ENCODE measurements at regions not wholly inside any gene's neighbourhood (a gene's known extent, or its start where the extent isn't known, plus 50 kb on each side); places are given as distances from the start of the nearest gene placed in this dataset.

DNA sequence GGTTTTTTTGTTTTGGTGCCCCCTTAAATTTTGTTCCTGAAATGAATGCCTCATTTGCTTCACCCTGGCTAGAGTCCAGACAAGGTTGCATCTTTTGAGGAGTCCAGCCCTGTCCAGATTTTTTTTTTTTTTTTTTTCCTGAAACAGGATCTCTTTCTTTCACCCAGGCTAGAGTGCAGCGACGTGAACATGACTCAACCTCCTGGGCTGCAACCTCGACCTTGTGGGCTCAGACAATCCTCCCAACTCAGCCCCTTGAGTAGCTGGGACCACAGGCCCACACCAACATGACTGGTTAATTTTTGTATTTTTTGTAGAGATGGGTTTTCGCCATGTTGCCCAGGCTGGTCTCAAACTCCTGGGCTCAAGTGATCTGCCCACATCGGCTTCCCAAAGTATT is 469.0 kb upstream of the BRINP1 start:
- no peak overlapping the region for H3K27ac ChIP-seq (ENCODE audit: insufficient read depth, low read depth, low read length, poor library complexity, severe bottlenecking)
- peaks cover 12% of the 10 kb centered on the region for H3K4me1 ChIP-seq (ENCODE audit: control insufficient read depth, insufficient read depth, low read length)
- H3K9me3 ChIP-seq (ENCODE audit: control insufficient read depth, low read length) = no peaks in the 10 kb centered on the region
- H3K4me3 ChIP-seq (ENCODE audit: insufficient read depth, low read depth, low read length) = no peak overlapping the region
- H3K36me3 ChIP-seq (ENCODE audit: control insufficient read depth, insufficient read depth, low read length) = no peaks in the 10 kb centered on the region
- no peaks in the 10 kb centered on the region for H3K27me3 ChIP-seq (ENCODE audit: control insufficient read depth, insufficient read depth, low read length, poor library complexity, severe bottlenecking)
- 81 to 90% methylated on average over 5 of the region's 5 CpGs for WGBS, 2 experiments

DNA sequence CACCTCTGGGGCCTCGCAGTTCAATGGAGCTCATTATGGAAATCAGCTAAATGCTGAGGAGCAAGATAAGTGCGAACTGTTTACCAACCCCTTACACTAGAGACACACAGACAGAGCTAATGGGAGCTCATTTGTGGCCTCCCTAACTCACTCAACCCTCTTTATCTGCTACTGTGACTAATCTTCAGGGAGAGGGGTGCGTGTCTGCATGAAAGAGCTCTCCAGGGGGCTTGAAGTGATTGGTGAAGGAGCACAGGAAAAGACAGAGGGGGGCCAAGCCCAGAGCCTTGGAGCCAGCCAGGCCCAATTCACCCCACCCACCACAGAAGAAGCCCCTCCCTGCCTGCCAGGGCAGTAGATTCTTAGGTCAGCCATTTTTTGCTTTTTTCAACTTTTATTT is 466.8 kb upstream of the BRINP1 start:
- peaks cover 12% of the 10 kb centered on the region for H3K4me1 ChIP-seq (ENCODE audit: control insufficient read depth, insufficient read depth, low read length)
- peak overlapping the region; percentile 29 for H3K27ac ChIP-seq (ENCODE audit: insufficient read depth, low read depth, low read length, poor library complexity, severe bottlenecking)
- H3K36me3 ChIP-seq (ENCODE audit: control insufficient read depth, insufficient read depth, low read length) = no peaks in the 10 kb centered on the region
- WGBS, 2 experiments = 57 to 66% methylated on average over 3 of the region's 3 CpGs
- H3K9me3 ChIP-seq (ENCODE audit: control insufficient read depth, low read length) = no peaks in the 10 kb centered on the region
- no peak overlapping the region for H3K4me3 ChIP-seq (ENCODE audit: insufficient read depth, low read depth, low read length)
- H3K27me3 ChIP-seq (ENCODE audit: control insufficient read depth, insufficient read depth, low read length, poor library complexity, severe bottlenecking) = no peaks in the 10 kb centered on the region

DNA sequence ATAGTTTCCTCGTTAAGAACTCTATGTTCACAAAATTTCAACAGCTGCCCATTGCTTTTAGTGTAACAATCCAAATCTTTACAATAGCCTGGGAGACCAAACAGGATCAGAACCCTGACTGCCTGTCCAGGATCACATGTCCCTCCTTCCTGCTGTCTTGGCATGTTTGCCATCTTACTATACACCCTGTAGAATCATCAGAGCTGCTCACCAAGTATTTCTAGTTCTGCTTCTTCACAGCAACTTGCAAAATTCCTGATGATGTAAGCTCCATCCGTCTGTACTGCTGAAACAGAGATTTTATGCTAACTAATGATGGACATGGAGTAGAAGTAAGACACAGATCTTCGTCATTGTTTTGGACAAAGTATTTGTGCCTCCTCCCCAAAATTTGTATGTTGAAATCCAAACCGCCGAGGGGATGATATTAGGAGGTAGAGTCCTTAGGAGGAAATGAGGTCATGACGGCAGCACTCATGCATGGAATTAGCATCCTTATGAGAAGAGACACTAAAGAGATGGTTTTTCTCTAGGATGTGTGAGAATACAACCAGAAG is 464.9 kb upstream of the BRINP1 start:
- H3K9me3 ChIP-seq (ENCODE audit: control insufficient read depth, low read length) = no peaks in the 10 kb centered on the region
- WGBS, 2 experiments = 94 to 95% methylated on average over 6 of the region's 6 CpGs
- peaks cover 5% of the 10 kb centered on the region for H3K4me1 ChIP-seq (ENCODE audit: control insufficient read depth, insufficient read depth, low read length)
- H3K36me3 ChIP-seq (ENCODE audit: control insufficient read depth, insufficient read depth, low read length) = no peaks in the 10 kb centered on the region
- no peak overlapping the region for H3K27ac ChIP-seq (ENCODE audit: insufficient read depth, low read depth, low read length, poor library complexity, severe bottlenecking)
- H3K27me3 ChIP-seq (ENCODE audit: control insufficient read depth, insufficient read depth, low read length, poor library complexity, severe bottlenecking) = no peaks in the 10 kb centered on the region
- H3K4me3 ChIP-seq (ENCODE audit: insufficient read depth, low read depth, low read length) = no peak overlapping the region

DNA sequence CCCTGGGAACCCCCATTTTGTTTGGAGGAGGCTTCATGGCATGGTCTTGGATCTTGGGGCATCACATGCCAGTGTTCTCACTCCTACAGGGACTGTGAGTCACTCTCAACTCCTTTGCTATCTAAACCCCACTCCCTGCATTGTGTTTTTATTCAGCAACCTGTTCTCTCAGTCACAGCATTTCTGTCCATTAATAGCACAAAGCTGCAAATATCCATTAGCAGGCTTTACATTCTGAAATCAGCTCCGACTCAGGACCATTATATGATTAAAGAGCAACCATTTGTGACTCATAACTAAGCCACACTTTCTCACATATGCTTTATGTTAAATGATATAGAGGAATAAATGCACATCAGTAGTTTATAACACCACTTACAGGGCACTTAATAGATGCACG is 462.1 kb upstream of the BRINP1 start:
- WGBS, 2 experiments = 95 to 97% methylated on average over 2 of the region's 2 CpGs
- peaks cover 3% of the 10 kb centered on the region for H3K4me1 ChIP-seq (ENCODE audit: control insufficient read depth, insufficient read depth, low read length)
- H3K4me3 ChIP-seq (ENCODE audit: insufficient read depth, low read depth, low read length) = no peak overlapping the region
- no peaks in the 10 kb centered on the region for H3K36me3 ChIP-seq (ENCODE audit: control insufficient read depth, insufficient read depth, low read length)
- no peaks in the 10 kb centered on the region for H3K9me3 ChIP-seq (ENCODE audit: control insufficient read depth, low read length)
- no peak overlapping the region for H3K27ac ChIP-seq (ENCODE audit: insufficient read depth, low read depth, low read length, poor library complexity, severe bottlenecking)
- H3K27me3 ChIP-seq (ENCODE audit: control insufficient read depth, insufficient read depth, low read length, poor library complexity, severe bottlenecking) = no peaks in the 10 kb centered on the region

DNA sequence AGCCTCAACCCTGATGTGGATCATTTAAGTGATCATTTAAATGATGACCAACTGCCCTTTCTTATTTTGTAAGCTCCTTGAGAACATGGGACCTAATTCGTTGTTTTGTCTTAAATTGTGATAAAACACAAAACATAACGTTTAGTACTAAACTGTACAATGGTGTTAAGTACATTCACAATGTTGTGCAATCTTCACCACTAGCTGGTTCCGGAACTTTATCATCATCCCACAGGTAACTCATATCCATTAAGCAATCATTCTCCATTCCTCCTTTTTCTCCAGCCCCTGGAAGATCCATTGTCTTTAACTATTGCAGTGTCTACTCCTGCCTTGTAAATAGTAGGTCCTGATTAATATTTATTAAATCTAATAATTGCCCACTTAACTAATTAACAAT is 460.5 kb upstream of the BRINP1 start:
- no peak overlapping the region for H3K4me3 ChIP-seq (ENCODE audit: insufficient read depth, low read depth, low read length)
- H3K9me3 ChIP-seq (ENCODE audit: control insufficient read depth, low read length) = no peaks in the 10 kb centered on the region
- H3K4me1 ChIP-seq (ENCODE audit: control insufficient read depth, insufficient read depth, low read length) = no peaks in the 10 kb centered on the region
- no peak overlapping the region for H3K27ac ChIP-seq (ENCODE audit: insufficient read depth, low read depth, low read length, poor library complexity, severe bottlenecking)
- H3K36me3 ChIP-seq (ENCODE audit: control insufficient read depth, insufficient read depth, low read length) = no peaks in the 10 kb centered on the region
- no peaks in the 10 kb centered on the region for H3K27me3 ChIP-seq (ENCODE audit: control insufficient read depth, insufficient read depth, low read length, poor library complexity, severe bottlenecking)
- 92 to 95% methylated on average over 3 of the region's 3 CpGs for WGBS, 2 experiments

DNA sequence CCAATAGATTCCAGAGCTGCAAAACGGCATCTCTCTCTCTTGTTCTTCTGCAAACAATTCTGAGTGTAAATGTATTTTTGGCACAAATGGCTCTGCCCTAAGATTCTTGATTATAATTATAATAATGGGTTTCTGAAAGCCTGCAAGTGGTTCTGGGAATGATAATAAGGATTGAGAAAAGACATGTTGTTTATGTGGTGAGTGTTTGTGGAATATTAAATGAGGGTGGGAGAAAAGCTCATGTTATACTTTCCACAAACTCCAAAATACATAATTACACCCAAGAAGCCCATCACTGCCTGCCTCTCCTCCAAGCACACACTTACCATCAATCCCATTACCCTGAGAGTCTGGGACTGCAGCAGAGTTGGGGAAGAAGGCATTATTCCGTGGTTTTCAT is 460.0 kb upstream of the BRINP1 start:
- no peak overlapping the region for H3K4me3 ChIP-seq (ENCODE audit: insufficient read depth, low read depth, low read length)
- H3K9me3 ChIP-seq (ENCODE audit: control insufficient read depth, low read length) = no peaks in the 10 kb centered on the region
- no peak overlapping the region for H3K27ac ChIP-seq (ENCODE audit: insufficient read depth, low read depth, low read length, poor library complexity, severe bottlenecking)
- H3K27me3 ChIP-seq (ENCODE audit: control insufficient read depth, insufficient read depth, low read length, poor library complexity, severe bottlenecking) = no peaks in the 10 kb centered on the region
- WGBS, 2 experiments = 92 to 98% methylated on average over 2 of the region's 2 CpGs
- no peaks in the 10 kb centered on the region for H3K4me1 ChIP-seq (ENCODE audit: control insufficient read depth, insufficient read depth, low read length)
- no peaks in the 10 kb centered on the region for H3K36me3 ChIP-seq (ENCODE audit: control insufficient read depth, insufficient read depth, low read length)

DNA sequence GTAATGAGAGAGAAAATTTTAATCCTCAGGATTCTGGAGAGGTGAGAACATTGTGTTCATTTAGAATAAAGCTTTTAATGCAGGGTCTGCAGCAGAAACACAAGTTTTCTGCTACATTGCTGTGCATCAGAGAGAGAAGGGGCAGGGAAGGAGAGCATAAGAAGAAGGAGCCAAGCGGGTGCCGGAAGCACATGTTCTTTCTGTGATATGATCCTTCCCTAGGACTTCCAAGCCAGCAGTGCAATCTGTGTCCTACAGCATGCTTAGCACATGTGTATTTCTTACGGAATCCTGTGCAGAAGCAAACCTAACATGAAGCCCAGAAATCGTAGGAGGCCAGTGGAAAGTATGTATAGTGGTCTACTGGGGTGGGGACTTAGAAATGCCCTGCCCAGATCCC is 458.3 kb upstream of the BRINP1 start:
- Histone ChIP-seq H3K36me3 (ENCODE audit: control insufficient read depth, insufficient read depth, low read length) (no peaks in the 10 kb centered on the region), H3K9me3 (ENCODE audit: control insufficient read depth, low read length) (no peaks in the 10 kb centered on the region), H3K27ac (ENCODE audit: insufficient read depth, low read depth, low read length, poor library complexity, severe bottlenecking) (no peak overlapping the region), H3K4me3 (ENCODE audit: insufficient read depth, low read depth, low read length) (no peak overlapping the region), H3K4me1 (ENCODE audit: control insufficient read depth, insufficient read depth, low read length) (no peaks in the 10 kb centered on the region), H3K27me3 (ENCODE audit: control insufficient read depth, insufficient read depth, low read length, poor library complexity, severe bottlenecking) (no peaks in the 10 kb centered on the region)
- WGBS, 2 experiments = 92 to 95% methylated on average over 4 of the region's 4 CpGs

DNA sequence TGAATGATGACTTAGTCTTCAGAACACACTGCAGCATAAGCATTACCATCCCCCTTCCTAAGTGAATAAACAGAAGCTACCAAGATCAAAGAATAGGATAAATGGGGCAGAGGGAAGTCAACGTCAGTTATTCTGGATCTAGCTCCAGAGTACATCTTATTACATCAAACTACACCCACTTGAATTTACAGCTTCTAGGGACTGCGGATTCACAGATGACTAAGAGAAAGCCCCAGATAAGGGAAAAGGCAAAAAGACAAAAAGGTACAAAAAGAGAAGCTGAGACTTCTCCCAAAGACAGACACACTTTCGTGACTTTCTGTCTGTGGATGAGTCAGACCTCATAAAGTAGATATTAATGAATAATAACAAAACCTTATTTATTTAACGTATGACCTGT is 457.9 kb upstream of the BRINP1 start:
- no peak overlapping the region for H3K4me3 ChIP-seq (ENCODE audit: insufficient read depth, low read depth, low read length)
- WGBS, 2 experiments = 47 to 55% methylated on average over 3 of the region's 4 CpGs
- H3K27me3 ChIP-seq (ENCODE audit: control insufficient read depth, insufficient read depth, low read length, poor library complexity, severe bottlenecking) = no peaks in the 10 kb centered on the region
- H3K27ac ChIP-seq (ENCODE audit: insufficient read depth, low read depth, low read length, poor library complexity, severe bottlenecking) = no peak overlapping the region
- H3K4me1 ChIP-seq (ENCODE audit: control insufficient read depth, insufficient read depth, low read length) = no peaks in the 10 kb centered on the region
- H3K36me3 ChIP-seq (ENCODE audit: control insufficient read depth, insufficient read depth, low read length) = no peaks in the 10 kb centered on the region
- no peaks in the 10 kb centered on the region for H3K9me3 ChIP-seq (ENCODE audit: control insufficient read depth, low read length)

DNA sequence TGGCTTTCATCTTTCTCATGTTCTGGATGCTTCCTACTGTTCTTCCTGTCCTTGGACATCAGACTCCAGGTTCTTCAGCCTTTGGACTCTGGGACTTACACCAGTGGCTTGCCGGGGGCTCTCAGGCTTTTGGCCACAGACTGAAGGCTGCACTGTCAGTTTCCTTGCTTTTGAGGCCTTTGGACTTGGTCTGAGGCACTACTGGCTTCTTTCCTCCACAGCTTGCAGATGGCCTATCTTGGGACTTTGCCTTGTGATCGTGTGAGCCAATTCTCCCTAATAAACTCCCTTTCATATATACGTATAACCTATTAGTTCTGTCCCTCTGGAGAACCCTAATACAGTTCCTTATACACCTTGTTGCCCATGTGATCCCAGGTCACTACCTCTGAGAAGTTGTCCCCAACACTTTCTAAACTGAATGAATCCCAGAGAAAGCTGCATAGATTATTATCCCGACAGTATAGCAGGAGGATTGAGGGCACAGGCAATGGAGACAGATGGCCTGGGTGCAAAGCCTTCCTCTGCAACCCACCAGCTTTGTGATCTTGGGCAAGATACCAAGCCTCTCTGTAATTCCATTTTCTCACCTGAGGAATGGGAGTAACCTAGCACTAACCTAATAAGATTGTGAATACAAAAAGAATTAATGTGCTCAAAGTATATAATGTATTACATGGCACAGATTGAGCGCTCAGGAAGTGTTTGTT is 449.6 kb upstream of the BRINP1 start:
- H3K27ac ChIP-seq (ENCODE audit: insufficient read depth, low read depth, low read length, poor library complexity, severe bottlenecking) = no peak overlapping the region
- no peaks in the 10 kb centered on the region for H3K36me3 ChIP-seq (ENCODE audit: control insufficient read depth, insufficient read depth, low read length)
- 91 to 92% methylated on average over 5 of the region's 5 CpGs for WGBS, 2 experiments
- no peaks in the 10 kb centered on the region for H3K9me3 ChIP-seq (ENCODE audit: control insufficient read depth, low read length)
- no peaks in the 10 kb centered on the region for H3K27me3 ChIP-seq (ENCODE audit: control insufficient read depth, insufficient read depth, low read length, poor library complexity, severe bottlenecking)
- H3K4me1 ChIP-seq (ENCODE audit: control insufficient read depth, insufficient read depth, low read length) = no peaks in the 10 kb centered on the region
- no peak overlapping the region for H3K4me3 ChIP-seq (ENCODE audit: insufficient read depth, low read depth, low read length)

DNA sequence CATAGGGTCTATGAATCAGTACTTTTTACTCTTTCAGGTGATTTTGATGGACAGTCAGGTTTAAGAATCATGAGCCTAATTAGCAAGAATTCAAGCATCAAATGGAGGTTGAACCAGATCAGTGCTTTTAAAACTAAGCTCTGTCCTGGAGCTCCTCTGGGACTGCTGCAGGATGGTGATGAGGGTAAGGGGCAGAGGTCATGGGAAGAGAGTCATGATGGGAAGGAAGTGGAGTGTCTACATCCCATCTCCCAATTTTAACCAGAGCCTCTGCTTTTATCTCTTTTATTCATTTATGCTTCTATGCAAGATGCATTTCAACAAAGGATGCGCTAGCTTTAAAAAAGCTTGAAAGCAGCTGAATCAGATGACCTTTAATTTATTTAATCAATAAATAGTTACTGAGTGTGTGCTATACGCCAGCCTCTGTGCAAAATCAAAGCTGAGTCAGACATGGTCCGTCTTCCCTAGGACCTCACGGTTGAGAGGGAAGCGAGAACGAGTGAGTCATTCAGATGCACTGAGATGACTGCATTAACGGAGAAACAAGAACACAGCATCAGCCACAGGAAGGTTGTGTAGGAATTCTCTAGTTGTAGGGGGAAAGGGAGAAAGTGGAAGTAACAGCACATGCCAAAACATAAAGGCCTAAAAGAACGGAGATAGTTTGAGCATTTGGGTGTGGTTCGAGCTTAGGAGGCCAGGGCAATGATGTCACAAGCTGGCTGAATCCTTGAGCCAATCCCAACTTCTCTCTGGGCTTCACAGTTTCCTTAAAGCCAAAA is 441.6 kb upstream of the BRINP1 start:
- Histone ChIP-seq H3K9me3 (ENCODE audit: control insufficient read depth, low read length) (no peaks in the 10 kb centered on the region), H3K27me3 (ENCODE audit: control insufficient read depth, insufficient read depth, low read length, poor library complexity, severe bottlenecking) (no peaks in the 10 kb centered on the region), H3K4me1 (ENCODE audit: control insufficient read depth, insufficient read depth, low read length) (no peaks in the 10 kb centered on the region), H3K4me3 (ENCODE audit: insufficient read depth, low read depth, low read length) (no peak overlapping the region), H3K27ac (ENCODE audit: insufficient read depth, low read depth, low read length, poor library complexity, severe bottlenecking) (no peak overlapping the region), H3K36me3 (ENCODE audit: control insufficient read depth, insufficient read depth, low read length) (no peaks in the 10 kb centered on the region)
- WGBS, 2 experiments = 90 to 91% methylated on average over 9 of the region's 9 CpGs

Data from ectodermal cell (in vitro differentiated cells).